AG04449 (cell line): ENCODE measurements at regions not wholly inside any gene's neighbourhood (a gene's known extent, or its start where the extent isn't known, plus 50 kb on each side); places are given as distances from the start of the nearest gene placed in this dataset.

Source experiments
- CTCF ChIA-PET: fragments of 350-600 bp; formaldehyde crosslinking; extraction: SDS; loops from one replicate; lab custom pipeline; 2021; ENCODE audit warnings: antibody characterized with exemption; lab: Yijun Ruan, JAX
- POLR2A ChIA-PET: fragments of 400-600, 350-600 bp; formaldehyde crosslinking; extraction: SDS; loops from one replicate; lab custom pipeline; 2020; ENCODE audit warnings: antibody characterized with exemption, inconsistent platforms; lab: Yijun Ruan, JAX
- DNase-seq: peaks from one replicate; pipeline ENCODE4 v3.0.0-alpha.2; 2010; ENCODE audit warnings: low read depth, low spot score
- H3K4me3 ChIP-seq: 2 replicates; pipeline ENCODE4 v1.5.1; 2011; ENCODE audit warnings: low read depth, mild to moderate bottlenecking, control low read depth, low read length
- TF ChIP-seq, protein P1 (sequence below): IDR thresholded peaks from one replicate; pipeline ENCODE4 v1.5.1; 2011; ENCODE audit warnings: mild to moderate bottlenecking, moderate library complexity, low read length, control low read depth, inconsistent platforms; ENCODE audit not compliant: insufficient read depth; ENCODE audit errors: missing control alignments

DNA sequence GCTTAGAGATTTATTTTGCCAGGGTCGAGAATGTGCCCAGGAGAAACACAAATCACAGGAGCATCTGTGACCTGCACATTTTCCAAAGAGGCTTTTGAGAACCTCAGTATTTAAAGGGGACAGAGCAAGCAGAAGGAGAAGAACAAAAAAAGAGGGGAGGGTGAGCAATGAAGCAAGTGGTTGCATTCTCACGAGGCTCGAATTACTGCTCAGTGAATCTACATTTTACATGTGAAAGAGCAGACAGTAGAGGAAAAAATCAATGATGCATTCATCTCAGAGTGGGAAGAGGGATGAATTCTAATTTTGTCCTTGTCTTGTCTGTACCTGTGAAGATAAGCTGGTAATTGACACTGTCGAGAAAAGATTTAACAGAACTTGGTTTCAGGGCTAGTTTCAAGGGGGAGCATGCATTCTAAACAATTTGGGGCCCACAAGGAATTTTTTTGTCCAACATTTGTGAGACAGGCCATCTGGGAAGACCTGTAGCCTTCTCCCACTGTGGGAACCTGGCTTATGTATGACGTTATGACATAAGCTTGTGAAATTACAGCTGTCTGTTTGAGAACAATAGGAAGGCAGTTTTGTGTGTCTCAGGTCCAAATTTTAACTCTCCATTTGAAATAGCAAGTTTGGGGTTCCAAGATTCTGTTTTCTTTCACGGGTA lies 855.1 kb downstream of the SLITRK5 start:
- POLR2A ChIA-PET: no interaction called here
- TF ChIP-seq, protein P1, sequence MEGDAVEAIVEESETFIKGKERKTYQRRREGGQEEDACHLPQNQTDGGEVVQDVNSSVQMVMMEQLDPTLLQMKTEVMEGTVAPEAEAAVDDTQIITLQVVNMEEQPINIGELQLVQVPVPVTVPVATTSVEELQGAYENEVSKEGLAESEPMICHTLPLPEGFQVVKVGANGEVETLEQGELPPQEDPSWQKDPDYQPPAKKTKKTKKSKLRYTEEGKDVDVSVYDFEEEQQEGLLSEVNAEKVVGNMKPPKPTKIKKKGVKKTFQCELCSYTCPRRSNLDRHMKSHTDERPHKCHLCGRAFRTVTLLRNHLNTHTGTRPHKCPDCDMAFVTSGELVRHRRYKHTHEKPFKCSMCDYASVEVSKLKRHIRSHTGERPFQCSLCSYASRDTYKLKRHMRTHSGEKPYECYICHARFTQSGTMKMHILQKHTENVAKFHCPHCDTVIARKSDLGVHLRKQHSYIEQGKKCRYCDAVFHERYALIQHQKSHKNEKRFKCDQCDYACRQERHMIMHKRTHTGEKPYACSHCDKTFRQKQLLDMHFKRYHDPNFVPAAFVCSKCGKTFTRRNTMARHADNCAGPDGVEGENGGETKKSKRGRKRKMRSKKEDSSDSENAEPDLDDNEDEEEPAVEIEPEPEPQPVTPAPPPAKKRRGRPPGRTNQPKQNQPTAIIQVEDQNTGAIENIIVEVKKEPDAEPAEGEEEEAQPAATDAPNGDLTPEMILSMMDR: no peak
- H3K4me3 ChIP-seq: no peak overlapping the region
- DNase-seq: no peak
- CTCF ChIA-PET: no interaction called here

DNA sequence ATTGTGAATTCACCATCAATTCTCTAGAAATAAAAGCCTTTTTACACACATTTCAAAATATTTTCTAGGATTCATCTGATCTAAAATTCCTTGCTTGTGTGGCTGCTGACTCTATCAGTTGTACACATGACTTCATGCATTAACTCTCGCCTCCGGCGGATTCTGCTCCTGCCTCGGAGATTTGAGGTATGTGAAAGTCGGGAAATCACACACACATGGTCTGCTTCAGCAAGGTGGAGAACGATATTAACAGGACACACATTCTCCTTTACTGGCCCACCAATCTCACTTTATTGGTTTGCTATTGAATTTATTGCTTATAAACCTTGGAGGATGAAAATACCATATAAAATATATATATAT lies 855.7 kb downstream of the SLITRK5 start:
- ChIA-PET POLR2A (no interaction called here), CTCF (no interaction called here)
- no peak for DNase-seq
- TF ChIP-seq, protein P1: no peak
- no peak overlapping the region for H3K4me3 ChIP-seq

DNA sequence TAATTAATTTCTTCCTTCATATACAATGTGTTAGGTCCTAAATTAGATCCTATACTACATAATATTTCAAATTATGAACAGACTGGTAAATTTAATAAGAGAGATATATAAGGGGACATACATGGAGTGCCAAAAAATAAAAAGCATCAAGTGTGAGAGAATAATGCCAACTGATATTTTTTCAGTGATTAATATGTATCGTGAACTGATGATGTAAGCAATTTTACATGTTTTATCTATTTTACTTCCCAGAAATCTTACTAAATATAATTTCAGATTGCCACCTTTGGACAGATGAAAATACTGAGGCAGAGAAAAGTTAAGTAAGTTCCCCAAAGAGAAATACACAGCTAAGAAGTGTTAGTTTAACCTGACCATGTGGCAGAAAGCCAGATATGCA lies 870.8 kb downstream of the SLITRK5 start:
- no peak for DNase-seq
- TF ChIP-seq, protein P1: no peak
- H3K4me3 ChIP-seq: no peak overlapping the region
- POLR2A ChIA-PET: no interaction called here
- CTCF ChIA-PET: no interaction called here

DNA sequence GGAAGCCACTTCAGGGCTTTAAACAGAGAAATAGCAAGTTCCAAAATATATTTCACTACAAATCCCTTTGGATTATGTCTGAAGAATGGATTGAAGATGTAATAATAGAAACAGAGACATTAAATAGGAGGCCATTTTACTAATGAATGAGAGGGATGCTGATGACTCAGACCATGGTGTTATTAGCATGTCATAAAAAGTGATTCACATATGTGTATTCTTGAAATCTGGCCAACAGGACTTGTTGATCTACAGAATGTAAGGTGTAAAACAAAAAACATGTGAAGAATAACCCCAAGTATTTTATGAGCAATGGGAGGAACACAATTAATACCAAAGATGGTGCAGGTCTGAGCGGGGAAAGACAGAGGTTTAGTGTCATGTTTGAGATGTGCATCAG lies 873.7 kb downstream of the SLITRK5 start:
- CTCF ChIA-PET: no interaction called here
- no peak overlapping the region for H3K4me3 ChIP-seq
- TF ChIP-seq, protein P1: no peak
- DNase-seq: no peak
- POLR2A ChIA-PET: no interaction called here

DNA sequence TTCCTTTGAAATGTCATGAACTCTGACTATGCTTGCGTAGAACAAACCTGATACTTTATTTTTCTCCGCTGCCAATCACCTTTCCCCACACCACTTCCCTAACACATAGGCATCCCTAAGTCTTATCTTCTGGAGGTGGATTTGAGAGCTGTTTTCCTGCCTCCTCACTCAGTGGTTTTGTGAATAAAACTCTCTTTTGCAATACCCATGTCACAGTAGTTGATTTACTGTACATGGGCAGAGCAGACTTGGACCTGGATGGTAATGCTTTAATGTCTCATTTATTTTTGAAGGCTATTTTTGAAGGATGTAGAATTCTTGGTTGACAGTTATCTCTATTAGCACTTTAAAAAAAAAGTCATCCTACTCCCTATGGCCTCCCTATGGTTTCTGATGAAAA lies 881.8 kb downstream of the SLITRK5 start:
- no peak overlapping the region for H3K4me3 ChIP-seq
- ChIA-PET CTCF (no interaction called here), POLR2A (no interaction called here)
- TF ChIP-seq, protein P1: no peak
- DNase-seq: no peak

DNA sequence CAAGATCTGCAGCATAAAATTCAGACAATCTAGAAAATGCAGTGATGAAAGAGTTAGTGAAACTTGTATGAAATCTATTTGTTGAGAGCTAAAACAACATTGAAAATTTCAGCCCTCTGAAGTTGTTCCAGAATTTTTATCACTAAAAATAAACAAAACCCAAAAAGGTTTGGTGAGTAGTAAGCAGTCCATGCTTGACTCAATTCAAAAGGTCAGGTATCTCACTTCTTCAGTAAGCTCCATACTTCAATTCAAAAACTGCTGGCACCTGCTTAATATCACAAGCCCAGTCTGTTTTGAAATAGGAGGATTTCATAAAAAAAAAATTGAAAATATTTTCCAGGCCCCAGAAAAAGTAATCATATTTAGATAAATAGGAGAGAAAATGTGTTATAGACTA lies 894.4 kb downstream of the SLITRK5 start:
- H3K4me3 ChIP-seq: no peak overlapping the region
- DNase-seq: no peak
- ChIA-PET CTCF (no interaction called here), POLR2A (no interaction called here)
- TF ChIP-seq, protein P1: no peak
